ENCODE measurements at regions not wholly inside any gene's neighbourhood (a gene's known extent, or its start where the extent isn't known, plus 50 kb on each side); places are given as distances from the start of the nearest gene placed in this dataset.

- TF ChIP-seq ZSCAN4 (tag by site-specific recombination; IDR thresholded peaks at IDR 0.05) = no peak
- TF ChIP-seq ZNF239 (tag by site-specific recombination; IDR thresholded peaks at IDR 0.05) = no peak
These were observed 1043.6 kb downstream of the UQCRFS1 start (continued) for GRCh38 chr19:28169168-28169887.

GRCh38 chr19:28168557-28168956 is 1044.4 kb downstream of the UQCRFS1 start:
- ChIA-PET POLR2A (no interaction called here), CTCF (interaction anchor here (1.1 kb wide), 1 partner anchor 156 kb away, joined by 3 read pairs; no protein-coding TSS in a partner anchor)
- H3K27ac ChIP-seq (ENCODE audit: extremely low read depth, low read depth, low read length) = no peak overlapping the region
- peak; percentile 98 for TF ChIP-seq ZIC2 (tag by site-specific recombination; IDR thresholded peaks at IDR 0.05)
- TF ChIP-seq, protein P1, sequence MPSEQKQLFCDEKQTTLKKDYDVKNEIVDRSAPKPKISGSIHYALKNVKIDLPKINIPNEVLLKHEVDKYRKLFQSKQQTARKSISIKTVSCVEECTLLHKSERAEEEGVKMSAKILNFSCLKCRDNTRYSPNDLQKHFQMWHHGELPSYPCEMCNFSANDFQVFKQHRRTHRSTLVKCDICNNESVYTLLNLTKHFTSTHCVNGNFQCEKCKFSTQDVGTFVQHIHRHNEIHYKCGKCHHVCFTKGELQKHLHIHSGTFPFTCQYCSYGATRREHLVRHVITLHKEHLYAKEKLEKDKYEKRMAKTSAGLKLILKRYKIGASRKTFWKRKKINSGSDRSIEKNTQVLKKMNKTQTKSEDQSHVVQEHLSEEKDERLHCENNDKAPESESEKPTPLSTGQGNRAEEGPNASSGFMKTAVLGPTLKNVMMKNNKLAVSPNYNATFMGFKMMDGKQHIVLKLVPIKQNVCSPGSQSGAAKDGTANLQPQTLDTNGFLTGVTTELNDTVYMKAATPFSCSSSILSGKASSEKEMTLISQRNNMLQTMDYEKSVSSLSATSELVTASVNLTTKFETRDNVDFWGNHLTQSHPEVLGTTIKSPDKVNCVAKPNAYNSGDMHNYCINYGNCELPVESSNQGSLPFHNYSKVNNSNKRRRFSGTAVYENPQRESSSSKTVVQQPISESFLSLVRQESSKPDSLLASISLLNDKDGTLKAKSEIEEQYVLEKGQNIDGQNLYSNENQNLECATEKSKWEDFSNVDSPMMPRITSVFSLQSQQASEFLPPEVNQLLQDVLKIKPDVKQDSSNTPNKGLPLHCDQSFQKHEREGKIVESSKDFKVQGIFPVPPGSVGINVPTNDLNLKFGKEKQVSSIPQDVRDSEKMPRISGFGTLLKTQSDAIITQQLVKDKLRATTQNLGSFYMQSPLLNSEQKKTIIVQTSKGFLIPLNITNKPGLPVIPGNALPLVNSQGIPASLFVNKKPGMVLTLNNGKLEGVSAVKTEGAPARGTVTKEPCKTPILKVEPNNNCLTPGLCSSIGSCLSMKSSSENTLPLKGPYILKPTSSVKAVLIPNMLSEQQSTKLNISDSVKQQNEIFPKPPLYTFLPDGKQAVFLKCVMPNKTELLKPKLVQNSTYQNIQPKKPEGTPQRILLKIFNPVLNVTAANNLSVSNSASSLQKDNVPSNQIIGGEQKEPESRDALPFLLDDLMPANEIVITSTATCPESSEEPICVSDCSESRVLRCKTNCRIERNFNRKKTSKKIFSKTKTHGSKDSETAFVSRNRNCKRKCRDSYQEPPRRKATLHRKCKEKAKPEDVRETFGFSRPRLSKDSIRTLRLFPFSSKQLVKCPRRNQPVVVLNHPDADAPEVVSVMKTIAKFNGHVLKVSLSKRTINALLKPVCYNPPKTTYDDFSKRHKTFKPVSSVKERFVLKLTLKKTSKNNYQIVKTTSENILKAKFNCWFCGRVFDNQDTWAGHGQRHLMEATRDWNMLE (tag by site-specific recombination; conservative IDR thresholded peaks at IDR 0.05; ENCODE audit: low read depth) = no peak
- 0 out of 2 replicates have a peak, but pooled peaks have one; percentile 13 for TF ChIP-seq GLIS1 (tag by site-specific recombination; IDR thresholded peaks at IDR 0.05)
- H3K4me3 ChIP-seq (ENCODE audit: low read depth, low read length) = no peak overlapping the region
- peaks cover under 1% of the 10 kb centered on the region; the same call in 1 of the 2 replicates for H3K9me3 ChIP-seq (ENCODE audit: control insufficient read depth, insufficient read depth, low read depth, low read length)
- H3K36me3 ChIP-seq (ENCODE audit: control insufficient read depth in 2 of 2, insufficient read depth in 1 of 2, low read length in 2 of 2) = no peaks in the 10 kb centered on the region
- H3K4me1 ChIP-seq (ENCODE audit: control insufficient read depth, insufficient read depth, low read length) = peaks cover 32% of the 10 kb centered on the region

- Histone ChIP-seq H3K36me3 (ENCODE audit: control insufficient read depth in 2 of 2, insufficient read depth in 1 of 2, low read length in 2 of 2) (no peaks in the 10 kb centered on the region), H3K4me1 (ENCODE audit: control insufficient read depth, insufficient read depth, low read length) (peaks cover 34% of the 10 kb centered on the region), H3K27ac (ENCODE audit: extremely low read depth, low read depth, low read length) (no peak overlapping the region), H3K4me3 (ENCODE audit: low read depth, low read length) (no peak overlapping the region), H3K9me3 (ENCODE audit: control insufficient read depth, insufficient read depth, low read depth, low read length) (peaks cover 4% of the 10 kb centered on the region)
- TF ChIP-seq SCRT1 (tag by site-specific recombination; IDR thresholded peaks at IDR 0.05; ENCODE audit: borderline replicate concordance) = no peak
- TF ChIP-seq ZEB2 (tag by site-specific recombination; IDR thresholded peaks at IDR 0.05) = no peak
- TF ChIP-seq TCF7L2 (IDR thresholded peaks at IDR 0.05; ENCODE audit: borderline replicate concordance, low read depth, low read length) = no peak
- no peak for TF ChIP-seq ZNF2 (tag by site-specific recombination; IDR thresholded peaks at IDR 0.05)
- no peak for TF ChIP-seq ZNF202 (tag by site-specific recombination; IDR thresholded peaks at IDR 0.05; ENCODE audit: borderline replicate concordance)
- TF ChIP-seq ZNF701 (tag by site-specific recombination; IDR thresholded peaks at IDR 0.05) = no peak
- no peak for TF ChIP-seq TRIM28 (IDR thresholded peaks at IDR 0.05; ENCODE audit: borderline replicate concordance, low read length)
- no peak for TF ChIP-seq ZNF221 (tag by site-specific recombination; IDR thresholded peaks at IDR 0.05; ENCODE audit: borderline replicate concordance)
- no peak for TF ChIP-seq SCRT2 (tag by site-specific recombination; IDR thresholded peaks at IDR 0.05)
- TF ChIP-seq ZNF623 (tag by site-specific recombination; IDR thresholded peaks at IDR 0.05) = no peak
- no peak for TF ChIP-seq HOXC10 (CRISPR knock-in tag; IDR thresholded peaks at IDR 0.05)
- no peak for TF ChIP-seq MYNN (tag by site-specific recombination; IDR thresholded peaks at IDR 0.05; ENCODE audit: borderline replicate concordance)
- TF ChIP-seq ZNF558 (tag by site-specific recombination; IDR thresholded peaks at IDR 0.05) = no peak
- TF ChIP-seq, protein P2, sequence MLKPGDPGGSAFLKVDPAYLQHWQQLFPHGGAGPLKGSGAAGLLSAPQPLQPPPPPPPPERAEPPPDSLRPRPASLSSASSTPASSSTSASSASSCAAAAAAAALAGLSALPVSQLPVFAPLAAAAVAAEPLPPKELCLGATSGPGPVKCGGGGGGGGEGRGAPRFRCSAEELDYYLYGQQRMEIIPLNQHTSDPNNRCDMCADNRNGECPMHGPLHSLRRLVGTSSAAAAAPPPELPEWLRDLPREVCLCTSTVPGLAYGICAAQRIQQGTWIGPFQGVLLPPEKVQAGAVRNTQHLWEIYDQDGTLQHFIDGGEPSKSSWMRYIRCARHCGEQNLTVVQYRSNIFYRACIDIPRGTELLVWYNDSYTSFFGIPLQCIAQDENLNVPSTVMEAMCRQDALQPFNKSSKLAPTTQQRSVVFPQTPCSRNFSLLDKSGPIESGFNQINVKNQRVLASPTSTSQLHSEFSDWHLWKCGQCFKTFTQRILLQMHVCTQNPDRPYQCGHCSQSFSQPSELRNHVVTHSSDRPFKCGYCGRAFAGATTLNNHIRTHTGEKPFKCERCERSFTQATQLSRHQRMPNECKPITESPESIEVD (tag by site-specific recombination; IDR thresholded peaks at IDR 0.05) = no peak
- TF ChIP-seq, protein P3, sequence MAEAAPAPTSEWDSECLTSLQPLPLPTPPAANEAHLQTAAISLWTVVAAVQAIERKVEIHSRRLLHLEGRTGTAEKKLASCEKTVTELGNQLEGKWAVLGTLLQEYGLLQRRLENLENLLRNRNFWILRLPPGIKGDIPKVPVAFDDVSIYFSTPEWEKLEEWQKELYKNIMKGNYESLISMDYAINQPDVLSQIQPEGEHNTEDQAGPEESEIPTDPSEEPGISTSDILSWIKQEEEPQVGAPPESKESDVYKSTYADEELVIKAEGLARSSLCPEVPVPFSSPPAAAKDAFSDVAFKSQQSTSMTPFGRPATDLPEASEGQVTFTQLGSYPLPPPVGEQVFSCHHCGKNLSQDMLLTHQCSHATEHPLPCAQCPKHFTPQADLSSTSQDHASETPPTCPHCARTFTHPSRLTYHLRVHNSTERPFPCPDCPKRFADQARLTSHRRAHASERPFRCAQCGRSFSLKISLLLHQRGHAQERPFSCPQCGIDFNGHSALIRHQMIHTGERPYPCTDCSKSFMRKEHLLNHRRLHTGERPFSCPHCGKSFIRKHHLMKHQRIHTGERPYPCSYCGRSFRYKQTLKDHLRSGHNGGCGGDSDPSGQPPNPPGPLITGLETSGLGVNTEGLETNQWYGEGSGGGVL (tag by site-specific recombination; IDR thresholded peaks at IDR 0.05) = no peak
- TF ChIP-seq ZNF423 (tag by site-specific recombination; IDR thresholded peaks at IDR 0.05) = no peak
- ChIA-PET CTCF (interaction anchor here (1.5 to 1.7 kb wide), 2 partner anchors 20 to 192 kb away, joined by 5 read pairs; no protein-coding TSS in a partner anchor), POLR2A (no interaction called here)
These were observed 1046.9 kb downstream of the UQCRFS1 start for GRCh38 chr19:28166025-28166424.
